ENCODE measurements at regions not wholly inside any gene's neighbourhood (a gene's known extent, or its start where the extent isn't known, plus 50 kb on each side); places are given as distances from the start of the nearest gene placed in this dataset.

GRCh38 chr20:23244916-23245552 lies 105.6 kb upstream of the NXT1 start:
- Histone ChIP-seq H3K9me3 (no peaks in the 10 kb centered on the region), H3K27ac (no peak overlapping the region), H3K4me3 (no peak overlapping the region), H3K36me3 (no peaks in the 10 kb centered on the region), H3K27me3 (no peaks in the 10 kb centered on the region), H3K4me1 (peaks cover 11 to 18% (median 17%) of the 10 kb centered on the region in 4 donors)
- ATAC-seq (ENCODE audit: low FRiP score in 2 of 2) = peak in 1 of 2 donors; percentile 25
- TF ChIP-seq EP300 (IDR thresholded peaks at IDR 0.05) (no peak), POLR2AphosphoS5 (IDR thresholded peaks at IDR 0.05) (no peak), POLR2A (IDR thresholded peaks at IDR 0.05) (no peak), CTCF (IDR thresholded peaks at IDR 0.05) (no peak)
- peak in 1 of 2 donors; percentile 30 for DNase-seq
- WGBS, 2 donors = 79 to 88% methylated on average over 12 to 13 of the region's 13 CpGs

- no peaks in the 10 kb centered on the region for H3K36me3 ChIP-seq
- H3K4me1 ChIP-seq = peaks cover 11 to 18% (median 17%) of the 10 kb centered on the region in 4 donors
- ATAC-seq (ENCODE audit: low FRiP score in 2 of 2) = peak in 1 of 2 donors; percentile 13
- no peaks in the 10 kb centered on the region for H3K9me3 ChIP-seq
- 86 to 93% methylated on average over 22 to 27 of the region's 27 CpGs for WGBS, 2 donors
- H3K27me3 ChIP-seq = no peaks in the 10 kb centered on the region
- TF ChIP-seq POLR2AphosphoS5 (IDR thresholded peaks at IDR 0.05) (no peak), CTCF (IDR thresholded peaks at IDR 0.05) (no peak), POLR2A (IDR thresholded peaks at IDR 0.05) (no peak), EP300 (IDR thresholded peaks at IDR 0.05) (no peak)
- no peak overlapping the region for H3K4me3 ChIP-seq
- peak in 1 of 2 donors; percentile 79 for DNase-seq
- H3K27ac ChIP-seq = no peak overlapping the region
Observed at GRCh38 chr20:23244156-23244915, 106.3 kb upstream of the NXT1 start.

GRCh38 chr20:23243791-23244155 lies 106.8 kb upstream of the NXT1 start:
- H3K27me3 ChIP-seq = no peaks in the 10 kb centered on the region
- no peak for DNase-seq
- no peak overlapping the region for H3K4me3 ChIP-seq
- H3K27ac ChIP-seq = no peak overlapping the region
- no peak for TF ChIP-seq POLR2AphosphoS5 (IDR thresholded peaks at IDR 0.05)
- no peak for TF ChIP-seq CTCF (IDR thresholded peaks at IDR 0.05)
- no peak for TF ChIP-seq EP300 (IDR thresholded peaks at IDR 0.05)
- no peak for TF ChIP-seq POLR2A (IDR thresholded peaks at IDR 0.05)
- peaks cover 11 to 18% (median 17%) of the 10 kb centered on the region in 4 donors for H3K4me1 ChIP-seq
- 86 to 92% methylated on average over 4 of the region's 4 CpGs for WGBS, 2 donors
- ATAC-seq (ENCODE audit: low FRiP score in 2 of 2) = no peak
- H3K9me3 ChIP-seq = no peaks in the 10 kb centered on the region
- H3K36me3 ChIP-seq = no peaks in the 10 kb centered on the region

GRCh38 chr20:23242556-23243180 lies 107.9 kb upstream of the NXT1 start:
- H3K27ac ChIP-seq = no peak overlapping the region
- 58 to 74% methylated on average over 5 of the region's 5 CpGs for WGBS, 2 donors
- H3K27me3 ChIP-seq = no peaks in the 10 kb centered on the region
- H3K4me1 ChIP-seq = peaks cover 11 to 18% (median 17%) of the 10 kb centered on the region in 4 donors
- H3K36me3 ChIP-seq = no peaks in the 10 kb centered on the region
- no peak overlapping the region for H3K4me3 ChIP-seq
- TF ChIP-seq POLR2AphosphoS5 (IDR thresholded peaks at IDR 0.05) (no peak), POLR2A (IDR thresholded peaks at IDR 0.05) (no peak), EP300 (IDR thresholded peaks at IDR 0.05) (no peak), CTCF (IDR thresholded peaks at IDR 0.05) (no peak)
- no peak for DNase-seq
- ATAC-seq (ENCODE audit: low FRiP score in 2 of 2) = no peak
- H3K9me3 ChIP-seq = no peaks in the 10 kb centered on the region
